Activated naive CD8-positive, alpha-beta T cell treated with anti-CD3 and anti-CD28 coated beads, Interleukin-2, amount 50 U/mL, for 24 hours (primary cell): ENCODE measurements at regions not wholly inside any gene's neighbourhood (a gene's known extent, or its start where the extent isn't known, plus 50 kb on each side); places are given as distances from the start of the nearest gene placed in this dataset.

ENCODE experiments used
- ATAC-seq: fragments of 150-1000 bp; cut with Tn5 transposase; one replicate; pipeline ENCODE4 v1.10.0; 2021
- DNase-seq: peaks from one replicate; pipeline ENCODE4 v3.0.0; 2021
- H3K27ac Mint-ChIP-seq: one replicate; pipeline ENCODE4 v1.8.0; 2021; ENCODE audit warnings: mild to moderate bottlenecking, mixed read lengths
- H3K27me3 Mint-ChIP-seq: one replicate; pipeline ENCODE4 v1.8.0; 2021; ENCODE audit warnings: mixed read lengths
- H3K36me3 Mint-ChIP-seq: one replicate; pipeline ENCODE4 v1.8.0; 2021; ENCODE audit warnings: low read depth, mixed read lengths
- H3K4me1 Mint-ChIP-seq: one replicate; pipeline ENCODE4 v1.8.0; 2021; ENCODE audit warnings: mixed read lengths
- H3K4me3 Mint-ChIP-seq: one replicate; pipeline ENCODE4 v1.8.0; 2021; ENCODE audit warnings: mild to moderate bottlenecking, moderate library complexity, mixed read lengths
- H3K9me3 Mint-ChIP-seq: one replicate; pipeline ENCODE4 v1.8.0; 2021; ENCODE audit warnings: mixed read lengths

DNA sequence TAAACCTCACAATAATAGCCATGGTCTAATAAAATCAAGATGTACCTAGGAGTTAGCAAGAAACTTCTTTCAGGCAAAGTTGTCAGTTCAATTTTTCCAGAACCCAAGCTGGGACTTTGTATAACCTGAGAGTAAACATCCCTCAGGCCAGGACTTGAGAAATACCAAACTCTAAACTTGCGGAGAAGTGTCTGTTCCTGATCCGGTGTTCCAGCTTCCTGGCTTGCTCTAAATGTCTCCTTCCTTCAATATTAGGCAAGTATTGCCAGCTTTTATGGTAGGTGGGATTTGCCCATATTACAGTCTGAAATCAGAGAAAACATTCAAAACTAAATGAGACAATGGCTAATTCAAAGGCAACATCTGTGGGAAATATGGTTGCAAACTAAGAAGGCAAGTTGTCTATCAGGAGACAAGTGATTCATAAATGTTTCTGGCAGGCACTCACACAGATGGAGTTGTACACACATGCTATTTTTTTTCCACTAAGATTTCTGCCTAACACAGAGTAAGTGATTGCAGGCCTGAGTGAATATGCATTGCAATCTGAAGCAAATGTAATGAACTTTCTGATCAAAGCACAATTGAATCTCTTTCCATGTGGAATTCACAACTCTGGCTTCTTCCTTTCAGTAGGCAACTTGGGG, 88.3 kb upstream of the COL8A1 start:
- H3K27ac Mint-ChIP-seq, result no peak overlapping the region
- H3K4me3 Mint-ChIP-seq, result no peak overlapping the region
- ATAC-seq, result no peak
- H3K9me3 Mint-ChIP-seq, result peaks cover 4% of the 10 kb centered on the region
- H3K4me1 Mint-ChIP-seq, result no peaks in the 10 kb centered on the region
- no peaks in the 10 kb centered on the region for H3K27me3 Mint-ChIP-seq
- no peak for DNase-seq
- no peaks in the 10 kb centered on the region for H3K36me3 Mint-ChIP-seq

DNA sequence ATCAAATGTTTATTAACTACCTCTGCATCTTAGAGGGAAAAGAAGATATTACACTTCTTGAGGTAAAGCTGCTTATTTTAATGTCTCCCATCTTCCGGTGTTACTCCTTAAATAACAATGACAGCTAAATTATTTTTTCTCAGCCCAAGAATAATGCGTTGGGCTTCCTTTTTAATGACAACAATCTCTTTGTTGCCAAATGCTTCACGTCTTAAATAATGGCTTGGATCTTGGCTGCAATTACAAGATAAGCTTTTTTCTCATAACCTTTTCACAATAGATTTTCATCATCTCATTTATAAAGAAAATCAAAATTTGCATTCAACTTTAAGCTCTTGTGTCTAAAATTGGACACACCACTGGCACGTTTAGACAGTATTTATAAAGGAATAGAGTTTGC, 89.2 kb upstream of the COL8A1 start:
- no peaks in the 10 kb centered on the region for H3K27me3 Mint-ChIP-seq
- peaks cover 2% of the 10 kb centered on the region for H3K9me3 Mint-ChIP-seq
- no peak for DNase-seq
- H3K4me1 Mint-ChIP-seq, result no peaks in the 10 kb centered on the region
- no peaks in the 10 kb centered on the region for H3K36me3 Mint-ChIP-seq
- no peak for ATAC-seq
- H3K27ac Mint-ChIP-seq, result no peak overlapping the region
- H3K4me3 Mint-ChIP-seq, result no peak overlapping the region

DNA sequence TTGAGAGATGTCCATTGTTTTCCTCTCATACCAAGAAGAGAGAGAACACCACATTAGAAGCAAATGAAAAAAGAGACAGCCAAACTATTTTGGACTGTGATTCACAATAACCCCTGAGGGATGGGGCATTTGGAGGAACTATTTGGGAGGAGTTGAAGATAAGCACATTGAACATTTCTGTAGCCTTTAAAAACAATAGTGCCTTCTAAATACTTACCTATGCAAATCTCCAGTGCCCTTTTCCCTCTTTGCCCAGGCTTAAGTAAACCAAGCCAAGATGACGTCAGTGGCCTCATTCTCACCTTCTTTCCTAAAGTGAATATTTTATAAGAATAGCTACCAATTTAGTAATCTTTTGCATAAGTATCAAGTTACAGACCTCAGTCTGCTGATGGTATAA, 89.7 kb upstream of the COL8A1 start:
- Mint-ChIP-seq H3K27me3 (no peaks in the 10 kb centered on the region), H3K36me3 (no peaks in the 10 kb centered on the region), H3K27ac (no peak overlapping the region), H3K9me3 (no peaks in the 10 kb centered on the region), H3K4me1 (no peaks in the 10 kb centered on the region), H3K4me3 (no peak overlapping the region)
- DNase-seq (no peak), ATAC-seq (no peak)

DNA sequence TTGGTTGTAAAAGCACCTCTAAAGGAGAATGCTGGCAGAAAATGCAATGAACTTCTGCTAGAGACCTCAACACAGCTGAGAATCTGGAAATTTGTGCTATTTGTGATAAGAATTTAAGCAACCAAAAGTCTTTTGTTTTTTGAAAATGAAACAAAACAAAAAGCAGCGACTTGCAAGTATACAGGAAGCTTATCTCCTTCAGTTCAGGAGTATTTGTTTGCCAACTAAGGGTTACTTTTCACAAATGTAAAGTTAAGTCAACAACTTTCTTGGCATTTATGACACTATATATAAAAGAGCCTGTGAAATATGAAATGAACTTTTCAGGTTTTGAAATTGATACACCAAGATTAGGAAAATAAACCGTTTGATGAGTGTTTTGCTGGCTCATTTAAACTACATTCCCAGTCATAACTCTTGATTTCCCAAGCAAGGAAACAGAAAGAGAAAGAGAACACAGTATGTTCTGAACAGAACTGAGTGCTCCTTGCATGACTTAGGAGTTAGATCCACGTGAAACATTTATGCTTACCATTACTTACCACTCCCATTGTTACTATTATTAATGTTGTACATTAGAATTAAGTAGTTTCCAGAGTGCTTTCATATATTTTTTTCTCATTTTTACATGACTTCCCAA, 92.3 kb upstream of the COL8A1 start:
- ATAC-seq, result no peak
- H3K4me3 Mint-ChIP-seq, result no peak overlapping the region
- no peaks in the 10 kb centered on the region for H3K36me3 Mint-ChIP-seq
- H3K27ac Mint-ChIP-seq, result no peak overlapping the region
- no peaks in the 10 kb centered on the region for H3K27me3 Mint-ChIP-seq
- no peak for DNase-seq
- H3K4me1 Mint-ChIP-seq, result peaks cover 3% of the 10 kb centered on the region
- H3K9me3 Mint-ChIP-seq, result no peaks in the 10 kb centered on the region

GRCh38 chr3:99544786-99545281, 93.6 kb upstream of the COL8A1 start:
- no peak overlapping the region for H3K27ac Mint-ChIP-seq
- ATAC-seq (no peak), DNase-seq (no peak)
- no peak overlapping the region for H3K4me3 Mint-ChIP-seq
- H3K9me3 Mint-ChIP-seq, result no peaks in the 10 kb centered on the region
- no peaks in the 10 kb centered on the region for H3K27me3 Mint-ChIP-seq
- no peaks in the 10 kb centered on the region for H3K36me3 Mint-ChIP-seq
- peaks cover 3% of the 10 kb centered on the region for H3K4me1 Mint-ChIP-seq

GRCh38 chr3:99543796-99544195, 94.6 kb upstream of the COL8A1 start:
- no peak for DNase-seq
- Mint-ChIP-seq H3K4me3 (no peak overlapping the region), H3K27ac (no peak overlapping the region), H3K27me3 (no peaks in the 10 kb centered on the region), H3K36me3 (no peaks in the 10 kb centered on the region), H3K9me3 (no peaks in the 10 kb centered on the region), H3K4me1 (peaks cover 3% of the 10 kb centered on the region)
- no peak for ATAC-seq

- peaks cover 3% of the 10 kb centered on the region for H3K4me1 Mint-ChIP-seq
These were observed 95.5 kb upstream of the COL8A1 start for GRCh38 chr3:99542767-99543518.

GRCh38 chr3:99541181-99541580, 97.2 kb upstream of the COL8A1 start:
- Mint-ChIP-seq H3K4me1 (peaks cover 3% of the 10 kb centered on the region), H3K4me3 (no peak overlapping the region), H3K9me3 (no peaks in the 10 kb centered on the region), H3K36me3 (no peaks in the 10 kb centered on the region), H3K27ac (no peak overlapping the region), H3K27me3 (no peaks in the 10 kb centered on the region)
- DNase-seq (no peak), ATAC-seq (no peak)

More at GRCh38 chr3:99542767-99543518, 95.5 kb upstream of the COL8A1 start:
- H3K27me3 Mint-ChIP-seq, result no peaks in the 10 kb centered on the region
- H3K9me3 Mint-ChIP-seq, result no peaks in the 10 kb centered on the region
- H3K4me3 Mint-ChIP-seq, result no peak overlapping the region
- DNase-seq (no peak), ATAC-seq (no peak)
- H3K36me3 Mint-ChIP-seq, result no peaks in the 10 kb centered on the region
- no peak overlapping the region for H3K27ac Mint-ChIP-seq

DNA sequence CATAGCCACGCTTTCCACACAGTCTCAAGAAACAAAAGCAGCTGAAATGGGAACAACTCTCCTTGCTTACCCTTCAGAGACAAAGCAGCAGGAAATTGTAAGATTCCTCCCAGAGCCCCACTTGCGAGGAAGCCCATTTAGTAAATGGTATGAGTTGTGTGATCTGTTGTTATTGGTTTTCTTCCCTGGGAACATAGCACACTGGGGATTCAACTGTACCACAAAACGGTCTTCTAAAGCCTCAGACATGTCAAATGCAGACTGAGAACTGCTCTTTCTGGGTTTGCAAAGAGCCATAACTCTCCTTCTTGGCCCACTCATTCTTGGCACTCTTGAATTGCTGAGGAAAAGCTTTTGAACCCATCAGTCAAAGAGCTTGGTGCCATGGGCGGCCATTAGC, 101.0 kb upstream of the COL8A1 start:
- H3K4me3 Mint-ChIP-seq, result no peak overlapping the region
- H3K27ac Mint-ChIP-seq, result no peak overlapping the region
- no peaks in the 10 kb centered on the region for H3K36me3 Mint-ChIP-seq
- DNase-seq, result no peak
- H3K9me3 Mint-ChIP-seq, result no peaks in the 10 kb centered on the region
- H3K4me1 Mint-ChIP-seq, result no peaks in the 10 kb centered on the region
- peaks cover under 1% of the 10 kb centered on the region for H3K27me3 Mint-ChIP-seq
- ATAC-seq, result no peak

- ATAC-seq (no peak), DNase-seq (no peak)
- no peaks in the 10 kb centered on the region for H3K9me3 Mint-ChIP-seq
- no peak overlapping the region for H3K27ac Mint-ChIP-seq
- no peaks in the 10 kb centered on the region for H3K4me1 Mint-ChIP-seq
- H3K4me3 Mint-ChIP-seq, result no peak overlapping the region
- peaks cover 1% of the 10 kb centered on the region for H3K27me3 Mint-ChIP-seq
- H3K36me3 Mint-ChIP-seq, result no peaks in the 10 kb centered on the region
These were observed 101.7 kb upstream of the COL8A1 start for GRCh38 chr3:99536555-99537314.

DNA sequence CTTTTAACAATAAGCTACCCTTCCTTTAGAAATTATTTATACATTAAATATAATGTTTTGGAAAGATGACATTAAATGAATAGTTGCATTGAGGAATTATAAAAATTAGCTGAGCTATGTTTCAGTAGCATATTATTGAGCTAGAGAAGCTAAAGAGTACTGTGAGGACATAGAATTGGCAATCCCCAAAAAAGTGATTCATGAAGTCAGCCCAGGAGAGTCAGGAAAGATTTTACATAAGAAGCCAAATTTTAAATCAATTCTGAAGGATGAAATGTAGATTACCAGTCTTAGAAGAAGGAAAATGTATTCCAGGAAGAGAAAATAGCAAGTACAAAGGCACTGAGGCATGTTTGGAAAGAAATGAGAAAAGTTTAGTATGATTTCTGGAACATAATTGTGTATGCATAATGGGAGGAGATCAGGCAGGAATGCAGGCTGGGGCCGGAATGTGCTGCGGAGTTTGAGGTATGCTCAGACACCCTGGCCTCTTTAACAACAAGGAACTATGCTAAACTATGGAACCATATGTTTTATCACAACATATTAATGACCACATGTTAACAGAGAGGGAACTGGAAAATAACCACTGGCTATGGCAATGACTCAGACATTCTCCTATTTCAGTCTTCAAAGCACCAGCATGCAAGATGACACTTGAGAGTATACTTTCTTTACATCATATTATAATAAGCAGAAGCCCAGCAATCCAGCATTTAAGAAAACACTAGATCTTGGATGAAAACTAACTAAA, 103.3 kb upstream of the COL8A1 start:
- H3K4me1 Mint-ChIP-seq, result no peaks in the 10 kb centered on the region
- DNase-seq, result no peak
- H3K4me3 Mint-ChIP-seq, result no peak overlapping the region
- H3K27ac Mint-ChIP-seq, result no peak overlapping the region
- no peaks in the 10 kb centered on the region for H3K9me3 Mint-ChIP-seq
- peaks cover 1% of the 10 kb centered on the region for H3K27me3 Mint-ChIP-seq
- no peak for ATAC-seq
- H3K36me3 Mint-ChIP-seq, result no peaks in the 10 kb centered on the region

DNA sequence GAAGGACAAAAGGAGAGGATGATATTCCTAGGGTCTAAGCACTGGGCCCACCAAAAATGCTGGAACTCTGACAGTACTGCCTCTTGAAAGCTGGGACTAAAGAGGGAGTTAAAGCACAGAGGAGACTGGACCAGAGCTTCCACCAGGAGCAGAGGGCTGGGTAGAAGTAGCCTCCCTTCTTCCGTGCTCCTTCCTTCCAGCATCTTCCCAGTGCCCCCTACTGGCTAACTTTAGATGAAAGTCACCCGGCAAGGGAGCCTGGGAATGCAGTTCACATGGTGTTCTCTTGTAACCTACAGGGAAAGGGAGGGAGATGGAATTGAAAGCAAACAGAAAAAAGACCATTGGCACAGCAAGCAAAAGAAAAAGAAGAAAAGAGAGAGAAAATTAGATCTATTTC, 106.1 kb upstream of the COL8A1 start:
- ATAC-seq (no peak), DNase-seq (peak; percentile 1)
- Mint-ChIP-seq H3K36me3 (no peaks in the 10 kb centered on the region), H3K27ac (no peak overlapping the region), H3K9me3 (no peaks in the 10 kb centered on the region), H3K27me3 (peaks cover 1% of the 10 kb centered on the region), H3K4me1 (no peaks in the 10 kb centered on the region), H3K4me3 (no peak overlapping the region)

GRCh38 chr3:99529265-99529664, 109.1 kb upstream of the COL8A1 start:
- Mint-ChIP-seq H3K4me1 (no peaks in the 10 kb centered on the region), H3K36me3 (no peaks in the 10 kb centered on the region), H3K27me3 (peaks cover 1% of the 10 kb centered on the region), H3K4me3 (no peak overlapping the region), H3K9me3 (peaks cover 3% of the 10 kb centered on the region), H3K27ac (no peak overlapping the region)
- DNase-seq (no peak), ATAC-seq (no peak)

- peaks cover 3% of the 10 kb centered on the region for H3K9me3 Mint-ChIP-seq
- H3K36me3 Mint-ChIP-seq, result no peaks in the 10 kb centered on the region
- ATAC-seq, result no peak
- H3K27ac Mint-ChIP-seq, result no peak overlapping the region
- H3K4me1 Mint-ChIP-seq, result no peaks in the 10 kb centered on the region
- no peak for DNase-seq
- no peaks in the 10 kb centered on the region for H3K27me3 Mint-ChIP-seq
- no peak overlapping the region for H3K4me3 Mint-ChIP-seq
These were observed 111.5 kb upstream of the COL8A1 start for GRCh38 chr3:99526921-99527320.
